SK-N-SH (cell line): ENCODE measurements at regions not wholly inside any gene's neighbourhood (a gene's known extent, or its start where the extent isn't known, plus 50 kb on each side); places are given as distances from the start of the nearest gene placed in this dataset.

ENCODE experiments used
- CTCF ChIA-PET: fragments of 300-600, 350-600 bp; formaldehyde crosslinking; extraction: SDS; loops from one replicate; lab custom pipeline; 2021; lab: Yijun Ruan, JAX
- POLR2A ChIA-PET: fragments of 350-600 bp; sonication (Branson Sonifier 250); formaldehyde crosslinking; extraction: SDS; loops from one replicate; lab custom pipeline; 2020; ENCODE audit warnings: antibody characterized with exemption, inconsistent platforms; lab: Yijun Ruan, JAX
- DNase-seq: peaks from one replicate; pipeline ENCODE4 v3.0.0; 2012
- H2AFZ ChIP-seq: fragments of 200-600 bp; sonication (generic); 2 replicates; pipeline ENCODE4 v1.8.1; 2016; ENCODE audit warnings: antibody characterized with exemption, mild to moderate bottlenecking, low read depth
- H3F3A ChIP-seq: fragments of 200-600 bp; sonication (generic); replicated peaks from 2 replicates; pipeline ENCODE3; 2016; ENCODE audit warnings: antibody characterized with exemption, mild to moderate bottlenecking; ENCODE audit not compliant: insufficient read depth
- H3K27ac ChIP-seq, 2 experiments: fragments of 200-500 bp in 1 of 2; fragments of 200-600 bp in 1 of 2; sonication (Bioruptor generic) in 1 of 2; sonication (generic), shearing (Covaris generic) in 1 of 2; 2 replicates each; pipeline versions ENCODE4 v1.5.1 to v1.6.1; 2014 to 2016; ENCODE audit warnings: low read depth in 2 of 2, inconsistent platforms in 1 of 2, low read length in 1 of 2, mild to moderate bottlenecking in 1 of 2, mixed read lengths in 1 of 2
- H3K27me3 ChIP-seq: fragments of 200-600 bp; sonication (generic), shearing (Covaris generic); 2 replicates; pipeline ENCODE4 v1.6.1; 2016; ENCODE audit warnings: mixed run types; ENCODE audit not compliant: insufficient read depth
- H3K36me3 ChIP-seq, 2 experiments: fragments of 200-500 bp in 1 of 2; fragments of 200-600 bp in 1 of 2; sonication (Bioruptor generic) in 1 of 2; sonication (generic) in 1 of 2; replicated peaks in 1 of 2; 2 replicates each; pipeline versions ENCODE3 to v1.5.1; 2014 to 2016; ENCODE audit warnings: low read length in 1 of 2, mild to moderate bottlenecking in 1 of 2; ENCODE audit not compliant: insufficient read depth in 2 of 2, control insufficient read depth in 1 of 2
- H3K4me1 ChIP-seq, 2 experiments: fragments of 200-500 bp in 1 of 2; fragments of 200-600 bp in 1 of 2; sonication (Bioruptor generic) in 1 of 2; sonication (generic), shearing (Covaris generic) in 1 of 2; 2 replicates each; pipeline versions ENCODE4 v1.5.1 to v1.6.1; 2014 to 2016; ENCODE audit warnings: low read depth in 1 of 2, low read length in 1 of 2, mixed run types in 1 of 2; ENCODE audit not compliant: insufficient read depth in 2 of 2, control insufficient read depth in 1 of 2
- H3K4me2 ChIP-seq: fragments of 200-600 bp; sonication (generic), shearing (Covaris generic); 2 replicates; pipeline ENCODE4 v1.6.1; 2017; ENCODE audit warnings: mixed run types
- H3K4me3 ChIP-seq, 2 experiments: fragments of 200-500 bp in 1 of 2; fragments of 200-600 bp in 1 of 2; sonication (Bioruptor generic) in 1 of 2; sonication (generic), shearing (Covaris generic) in 1 of 2; 2 replicates each; pipeline versions ENCODE4 v1.5.1 to v1.8.1; 2014 to 2016; ENCODE audit warnings: low read depth in 2 of 2, inconsistent platforms in 1 of 2, low read length in 1 of 2, mild to moderate bottlenecking in 1 of 2, mixed read lengths in 1 of 2, moderate library complexity in 1 of 2
- H3K79me2 ChIP-seq: fragments of 200-600 bp; sonication (generic); 2 replicates; pipeline ENCODE4 v1.8.1; 2017; ENCODE audit warnings: mild to moderate bottlenecking; ENCODE audit not compliant: insufficient read depth
- H3K9ac ChIP-seq: fragments of 200-600 bp; sonication (generic); 2 replicates; pipeline ENCODE4 v1.6.1; 2017; ENCODE audit warnings: mixed run types
- H3K9me2 ChIP-seq: fragments of 200-600 bp; sonication (generic); 2 replicates; pipeline ENCODE4 v1.6.1; 2017; ENCODE audit warnings: mixed run types
- H3K9me3 ChIP-seq: fragments of 200-600 bp; sonication (generic); 2 replicates; pipeline ENCODE4 v1.6.1; 2017; ENCODE audit warnings: mixed run types, mild to moderate bottlenecking, moderate library complexity
- H4K20me1 ChIP-seq: fragments of 200-600 bp; sonication (generic); 2 replicates; pipeline ENCODE4 v1.6.1; 2017; ENCODE audit warnings: mild to moderate bottlenecking, mixed run types; ENCODE audit not compliant: insufficient read depth
- ELF1 ChIP-seq: IDR thresholded peaks from 2 replicates; pipeline ENCODE4 v1.4.0; 2012
- EP300 ChIP-seq, 2 experiments: IDR thresholded peaks; 2 replicates each; pipeline versions ENCODE4 v1.4.0 to v1.6.1; 2012; ENCODE audit warnings: borderline replicate concordance in 1 of 2, low read depth in 1 of 2, low read length in 1 of 2
- FOSL2 ChIP-seq: IDR thresholded peaks from 2 replicates; pipeline ENCODE4 v1.4.0; 2012; ENCODE audit warnings: low read depth, mild to moderate bottlenecking, moderate library complexity, borderline replicate concordance
- JUND ChIP-seq: IDR thresholded peaks from 2 replicates; pipeline ENCODE4 v1.4.0; 2012
- MXI1 ChIP-seq: IDR thresholded peaks from 2 replicates; pipeline ENCODE4 v1.6.1; 2012; ENCODE audit warnings: mild to moderate bottlenecking, low read depth, low read length, improper control_type of control experiment
- RAD21 ChIP-seq: IDR thresholded peaks from 2 replicates; pipeline ENCODE4 v1.6.1; 2012; ENCODE audit warnings: mild to moderate bottlenecking, low read length
- RXRA ChIP-seq: IDR thresholded peaks from 2 replicates; pipeline ENCODE4 v1.4.0; 2012; ENCODE audit warnings: low read depth, mild to moderate bottlenecking, borderline replicate concordance
- SIN3A ChIP-seq: IDR thresholded peaks from 2 replicates; pipeline ENCODE4 v1.6.1; 2012; ENCODE audit warnings: low read depth, mild to moderate bottlenecking, low read length, moderate library complexity, borderline replicate concordance
- SMC3 ChIP-seq: IDR thresholded peaks from 2 replicates; pipeline ENCODE4 v1.6.1; 2012; ENCODE audit warnings: low read depth, low read length, improper control_type of control experiment
- TAF1 ChIP-seq: IDR thresholded peaks from 2 replicates; pipeline ENCODE4 v1.6.1; 2012; ENCODE audit warnings: low read depth, mild to moderate bottlenecking, low read length, moderate library complexity, borderline replicate concordance
- WGBS: methylation state at CpG from one replicate; pipeline ENCODE4 v1.1.6; 2017; ENCODE audit warnings: low lambda C conversion rate; 5-methylcytosine and 5-hydroxymethylcytosine counted together
- TF ChIP-seq, protein P1 (sequence below): IDR thresholded peaks from 2 replicates; pipeline ENCODE4 v1.4.0; 2012; ENCODE audit warnings: low read depth, borderline replicate concordance
- TF ChIP-seq, protein P2 (sequence below): fragments of 150-350 bp; IDR thresholded peaks from 2 replicates; pipeline ENCODE4 v1.6.1; 2017; ENCODE audit warnings: antibody characterized with exemption, low read length, low read depth, borderline replicate concordance
- TF ChIP-seq, protein P3 (sequence below): fragments of 200-600 bp; sonication (generic); IDR thresholded peaks from 2 replicates; pipeline ENCODE4 v1.6.1; 2017; ENCODE audit warnings: antibody characterized with exemption, mild to moderate bottlenecking, moderate library complexity
- TF ChIP-seq, protein P4 (sequence below): IDR thresholded peaks from 2 replicates; pipeline ENCODE4; 2012
- TF ChIP-seq, protein P5 (sequence below): IDR thresholded peaks from 2 replicates; pipeline ENCODE4 v1.4.0; 2012; ENCODE audit warnings: low read depth, borderline replicate concordance

DNA sequence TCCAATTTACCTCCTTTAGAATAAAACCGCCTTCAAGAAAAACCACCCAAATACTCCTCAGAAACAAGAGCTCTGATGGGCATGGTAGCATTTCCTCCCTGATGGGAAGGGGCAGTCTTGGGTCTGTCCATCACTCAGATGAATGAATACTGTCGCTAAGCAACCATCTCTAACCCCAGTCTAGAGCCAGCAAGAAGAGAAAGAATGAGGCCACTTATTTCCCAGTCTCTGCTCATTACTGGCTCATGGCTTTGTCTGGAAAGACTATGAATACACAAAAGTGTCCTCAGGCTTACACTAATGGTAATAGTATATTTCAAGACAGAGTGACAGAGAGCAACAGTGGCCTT, 51.0 kb upstream of the F3 start:
- Histone ChIP-seq H3K4me1 (peaks cover 0 to 4% of the 10 kb centered on the region in 2 experiments; a peak in 1 of 4 replicates), H3K9me3 (no peaks in the 10 kb centered on the region), H3K4me2 (no peak overlapping the region), H2AFZ (no peak overlapping the region), H4K20me1 (no peaks in the 10 kb centered on the region), H3K27me3 (no peaks in the 10 kb centered on the region), H3K4me3 (no peak overlapping the region), H3K9ac (no peak overlapping the region), H3K27ac (no peak overlapping the region), H3K36me3 (no peaks in the 10 kb centered on the region), H3K79me2 (no peaks in the 10 kb centered on the region), H3F3A (no peaks in the 10 kb centered on the region), H3K9me2 (no peaks in the 10 kb centered on the region)
- DNase-seq, result no peak
- TF ChIP-seq RAD21, result no peak
- TF ChIP-seq FOSL2, result no peak
- TF ChIP-seq JUND, result no peak
- TF ChIP-seq, protein P1, sequence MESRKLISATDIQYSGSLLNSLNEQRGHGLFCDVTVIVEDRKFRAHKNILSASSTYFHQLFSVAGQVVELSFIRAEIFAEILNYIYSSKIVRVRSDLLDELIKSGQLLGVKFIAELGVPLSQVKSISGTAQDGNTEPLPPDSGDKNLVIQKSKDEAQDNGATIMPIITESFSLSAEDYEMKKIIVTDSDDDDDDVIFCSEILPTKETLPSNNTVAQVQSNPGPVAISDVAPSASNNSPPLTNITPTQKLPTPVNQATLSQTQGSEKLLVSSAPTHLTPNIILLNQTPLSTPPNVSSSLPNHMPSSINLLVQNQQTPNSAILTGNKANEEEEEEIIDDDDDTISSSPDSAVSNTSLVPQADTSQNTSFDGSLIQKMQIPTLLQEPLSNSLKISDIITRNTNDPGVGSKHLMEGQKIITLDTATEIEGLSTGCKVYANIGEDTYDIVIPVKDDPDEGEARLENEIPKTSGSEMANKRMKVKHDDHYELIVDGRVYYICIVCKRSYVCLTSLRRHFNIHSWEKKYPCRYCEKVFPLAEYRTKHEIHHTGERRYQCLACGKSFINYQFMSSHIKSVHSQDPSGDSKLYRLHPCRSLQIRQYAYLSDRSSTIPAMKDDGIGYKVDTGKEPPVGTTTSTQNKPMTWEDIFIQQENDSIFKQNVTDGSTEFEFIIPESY, result no peak
- TF ChIP-seq, protein P2, sequence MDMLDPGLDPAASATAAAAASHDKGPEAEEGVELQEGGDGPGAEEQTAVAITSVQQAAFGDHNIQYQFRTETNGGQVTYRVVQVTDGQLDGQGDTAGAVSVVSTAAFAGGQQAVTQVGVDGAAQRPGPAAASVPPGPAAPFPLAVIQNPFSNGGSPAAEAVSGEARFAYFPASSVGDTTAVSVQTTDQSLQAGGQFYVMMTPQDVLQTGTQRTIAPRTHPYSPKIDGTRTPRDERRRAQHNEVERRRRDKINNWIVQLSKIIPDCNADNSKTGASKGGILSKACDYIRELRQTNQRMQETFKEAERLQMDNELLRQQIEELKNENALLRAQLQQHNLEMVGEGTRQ, result no peak
- TF ChIP-seq, protein P3, sequence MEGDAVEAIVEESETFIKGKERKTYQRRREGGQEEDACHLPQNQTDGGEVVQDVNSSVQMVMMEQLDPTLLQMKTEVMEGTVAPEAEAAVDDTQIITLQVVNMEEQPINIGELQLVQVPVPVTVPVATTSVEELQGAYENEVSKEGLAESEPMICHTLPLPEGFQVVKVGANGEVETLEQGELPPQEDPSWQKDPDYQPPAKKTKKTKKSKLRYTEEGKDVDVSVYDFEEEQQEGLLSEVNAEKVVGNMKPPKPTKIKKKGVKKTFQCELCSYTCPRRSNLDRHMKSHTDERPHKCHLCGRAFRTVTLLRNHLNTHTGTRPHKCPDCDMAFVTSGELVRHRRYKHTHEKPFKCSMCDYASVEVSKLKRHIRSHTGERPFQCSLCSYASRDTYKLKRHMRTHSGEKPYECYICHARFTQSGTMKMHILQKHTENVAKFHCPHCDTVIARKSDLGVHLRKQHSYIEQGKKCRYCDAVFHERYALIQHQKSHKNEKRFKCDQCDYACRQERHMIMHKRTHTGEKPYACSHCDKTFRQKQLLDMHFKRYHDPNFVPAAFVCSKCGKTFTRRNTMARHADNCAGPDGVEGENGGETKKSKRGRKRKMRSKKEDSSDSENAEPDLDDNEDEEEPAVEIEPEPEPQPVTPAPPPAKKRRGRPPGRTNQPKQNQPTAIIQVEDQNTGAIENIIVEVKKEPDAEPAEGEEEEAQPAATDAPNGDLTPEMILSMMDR, result no peak
- TF ChIP-seq, protein P4, sequence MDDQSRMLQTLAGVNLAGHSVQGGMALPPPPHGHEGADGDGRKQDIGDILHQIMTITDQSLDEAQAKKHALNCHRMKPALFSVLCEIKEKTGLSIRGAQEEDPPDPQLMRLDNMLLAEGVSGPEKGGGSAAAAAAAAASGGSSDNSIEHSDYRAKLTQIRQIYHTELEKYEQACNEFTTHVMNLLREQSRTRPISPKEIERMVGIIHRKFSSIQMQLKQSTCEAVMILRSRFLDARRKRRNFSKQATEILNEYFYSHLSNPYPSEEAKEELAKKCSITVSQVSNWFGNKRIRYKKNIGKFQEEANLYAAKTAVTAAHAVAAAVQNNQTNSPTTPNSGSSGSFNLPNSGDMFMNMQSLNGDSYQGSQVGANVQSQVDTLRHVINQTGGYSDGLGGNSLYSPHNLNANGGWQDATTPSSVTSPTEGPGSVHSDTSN, result no peak
- no peak for TF ChIP-seq SIN3A
- ChIA-PET CTCF (interaction anchor here (1.3 kb wide), 1 partner anchor 52 kb away, joined by 4 read pairs; no protein-coding TSS in a partner anchor), POLR2A (no interaction called here)
- 86% methylated on average over 2 of the region's 2 CpGs for WGBS

DNA sequence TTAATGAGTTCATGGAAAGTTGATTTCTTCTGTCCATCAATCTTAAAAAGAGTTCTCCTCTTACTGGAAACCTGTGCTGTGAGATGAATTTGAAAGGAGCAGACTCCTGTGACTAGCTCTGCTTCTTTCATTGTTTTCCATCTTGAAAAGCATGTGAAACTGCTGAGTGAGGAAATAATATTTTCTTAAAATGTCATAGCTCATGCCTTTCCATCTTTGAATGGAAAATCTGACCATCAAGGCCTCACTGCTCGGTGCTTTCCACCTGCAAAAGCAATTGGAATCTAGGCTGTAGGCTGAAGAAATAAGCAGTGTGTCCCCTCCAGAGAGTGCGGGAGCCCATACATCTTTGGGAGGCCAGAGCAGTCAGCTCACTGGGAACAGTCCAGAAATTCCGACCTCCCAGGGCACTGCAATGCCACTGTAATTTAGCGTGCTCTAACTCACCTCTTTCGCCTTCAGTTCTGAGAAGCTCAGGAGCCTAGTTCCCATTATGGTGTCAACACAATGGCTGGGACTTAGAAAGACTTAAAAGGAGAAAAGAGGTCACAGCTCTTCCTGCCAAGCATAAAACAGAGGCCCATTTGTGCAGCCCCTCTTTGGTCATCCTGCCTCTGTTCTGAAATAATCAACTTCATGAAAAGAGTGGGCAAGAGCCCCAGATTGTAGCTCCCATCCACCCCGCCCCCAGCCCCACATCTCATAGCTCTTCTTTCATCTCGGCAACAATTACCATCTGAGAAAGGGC, 50.4 kb upstream of the F3 start:
- no peaks in the 10 kb centered on the region for H3F3A ChIP-seq
- no peak overlapping the region for H3K27ac ChIP-seq
- H3K79me2 ChIP-seq, result no peaks in the 10 kb centered on the region
- no peaks in the 10 kb centered on the region for H3K9me2 ChIP-seq
- no peak overlapping the region for H3K4me3 ChIP-seq
- CTCF ChIA-PET, result no interaction called here
- H3K9ac ChIP-seq, result no peak overlapping the region
- no peaks in the 10 kb centered on the region for H4K20me1 ChIP-seq
- no peaks in the 10 kb centered on the region for H3K27me3 ChIP-seq
- H3K36me3 ChIP-seq, result no peaks in the 10 kb centered on the region
- peaks cover 0 to 8% of the 10 kb centered on the region in 2 experiments; a peak in 1 of 4 replicates for H3K4me1 ChIP-seq
- DNase-seq, result no peak
- 79% methylated on average over 7 of the region's 7 CpGs for WGBS
- H3K9me3 ChIP-seq, result no peaks in the 10 kb centered on the region
- no peak overlapping the region for H3K4me2 ChIP-seq
- POLR2A ChIA-PET, result no interaction called here
- no peak overlapping the region for H2AFZ ChIP-seq
- TF ChIP-seq TAF1 (no peak), MXI1 (no peak), ELF1 (no peak), SMC3 (no peak), EP300 (IDR thresholded peaks at IDR 0.05; ENCODE audit: borderline replicate concordance in 1 of 2, low read depth in 1 of 2, low read length in 1 of 2) (no peak), RXRA (no peak)
- TF ChIP-seq, protein P5, sequence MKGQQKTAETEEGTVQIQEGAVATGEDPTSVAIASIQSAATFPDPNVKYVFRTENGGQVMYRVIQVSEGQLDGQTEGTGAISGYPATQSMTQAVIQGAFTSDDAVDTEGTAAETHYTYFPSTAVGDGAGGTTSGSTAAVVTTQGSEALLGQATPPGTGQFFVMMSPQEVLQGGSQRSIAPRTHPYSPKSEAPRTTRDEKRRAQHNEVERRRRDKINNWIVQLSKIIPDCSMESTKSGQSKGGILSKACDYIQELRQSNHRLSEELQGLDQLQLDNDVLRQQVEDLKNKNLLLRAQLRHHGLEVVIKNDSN, result no peak
- TF ChIP-seq, protein P4, result no peak
- TF ChIP-seq, protein P1, result no peak
